MCF 10A (cell line): ENCODE measurements at regions not wholly inside any gene's neighbourhood (a gene's known extent, or its start where the extent isn't known, plus 50 kb on each side); places are given as distances from the start of the nearest gene placed in this dataset.

Source experiments
- BruUV-seq: library from RNA; stranded (reverse); fragments of 400-500 nt; replicated peaks from 2 replicates; lab custom pipeline; 2021; lab: Mats Ljungman, UMichigan
- CTCF ChIA-PET: fragments of 300-600 bp; sonication (Branson Sonifier 250); formaldehyde crosslinking; extraction: SDS; loops from one replicate; lab custom pipeline; 2021; ENCODE audit warnings: antibody characterized with exemption, inconsistent platforms; lab: Yijun Ruan, JAX
- POLR2A ChIA-PET: fragments of 300-600, 350-650 bp; sonication (Branson Sonifier 250); formaldehyde crosslinking; extraction: SDS; loops from one replicate; lab custom pipeline; 2020; ENCODE audit warnings: antibody characterized with exemption, inconsistent platforms; lab: Yijun Ruan, JAX
- DNase-seq: peaks from one replicate; pipeline ENCODE4 v3.0.0-alpha.2; 2018; ENCODE audit not compliant: unreplicated experiment
- H3K27ac Mint-ChIP-seq: one replicate; pipeline ENCODE4 v1.8.0; 2022; ENCODE audit warnings: mild to moderate bottlenecking, low read depth, mixed read lengths; ENCODE audit not compliant: unreplicated experiment
- H3K27me3 Mint-ChIP-seq: one replicate; pipeline ENCODE4 v1.8.0; 2022; ENCODE audit warnings: mixed read lengths; ENCODE audit not compliant: insufficient read depth, unreplicated experiment
- H3K36me3 Mint-ChIP-seq: one replicate; pipeline ENCODE4 v1.8.0; 2022; ENCODE audit warnings: mild to moderate bottlenecking, moderate library complexity, mixed read lengths; ENCODE audit not compliant: insufficient read depth, unreplicated experiment
- H3K4me1 Mint-ChIP-seq: one replicate; pipeline ENCODE4 v1.8.0; 2022; ENCODE audit warnings: mixed read lengths; ENCODE audit not compliant: insufficient read depth, unreplicated experiment
- H3K4me3 Mint-ChIP-seq: one replicate; pipeline ENCODE4 v1.8.0; 2022; ENCODE audit warnings: mild to moderate bottlenecking, moderate library complexity, mixed read lengths; ENCODE audit not compliant: unreplicated experiment
- H3K9me3 Mint-ChIP-seq: one replicate; pipeline ENCODE4 v1.8.0; 2022; ENCODE audit warnings: mixed read lengths; ENCODE audit not compliant: unreplicated experiment
- CTCF ChIP-seq: fragments of 200-600 bp; IDR thresholded peaks from one replicate; pipeline ENCODE4 v1.8.0; 2022; ENCODE audit warnings: antibody characterized with exemption, mild to moderate bottlenecking; ENCODE audit not compliant: unreplicated experiment
- intact Hi-C: fragments of 100-400 bp; cut with micrococcal nuclease; formaldehyde crosslinking; loops from 2 replicates; pipeline ENCODE4 v1.14.1; 2022

GRCh38 chr1:181169281-181169865 is 80.9 kb downstream of the IER5 start:
- Mint-ChIP-seq H3K27me3 (no peaks in the 10 kb centered on the region), H3K4me1 (no peaks in the 10 kb centered on the region), H3K36me3 (no peaks in the 10 kb centered on the region), H3K4me3 (no peak overlapping the region), H3K27ac (no peak overlapping the region), H3K9me3 (peaks cover 25% of the 10 kb centered on the region)
- DNase-seq: no peak
- no TSS peak for BruUV-seq
- intact Hi-C loops: loop anchor here (5.0 kb wide), 2 partner anchors 392 to 637 kb away; no protein-coding TSS in a partner anchor
- POLR2A ChIA-PET: interaction anchor here (0.6 to 1.6 kb wide), 6 partner anchors 9 to 331 kb away, joined by 3 to 5 read pairs (median 3); no protein-coding TSS in a partner anchor
- no peak for TF ChIP-seq CTCF
- CTCF ChIA-PET: interaction anchor here (0.6 to 6.7 kb wide), 13 partner anchors 10 to 527 kb away, joined by 3 to 124 read pairs (median 4); no protein-coding TSS in a partner anchor

- Mint-ChIP-seq H3K36me3 (no peaks in the 10 kb centered on the region), H3K27me3 (no peaks in the 10 kb centered on the region), H3K4me3 (no peak overlapping the region), H3K9me3 (peaks cover 17% of the 10 kb centered on the region), H3K4me1 (no peaks in the 10 kb centered on the region), H3K27ac (no peak overlapping the region)
- no peak for TF ChIP-seq CTCF
- ChIA-PET POLR2A (interaction anchor here (1.6 kb wide), 2 partner anchors 10 to 260 kb away, joined by 4 to 5 read pairs; no protein-coding TSS in a partner anchor), CTCF (interaction anchor here (0.6 to 6.7 kb wide), 8 partner anchors 10 to 654 kb away, joined by 3 to 124 read pairs (median 6); no protein-coding TSS in a partner anchor)
- intact Hi-C loops: no loop called here
- no TSS peak for BruUV-seq
- no peak for DNase-seq
Observed at GRCh38 chr1:181170194-181170593, 81.7 kb downstream of the IER5 start.

- intact Hi-C loops: no loop called here
- DNase-seq: no peak
- Mint-ChIP-seq H3K27me3 (no peaks in the 10 kb centered on the region), H3K4me3 (no peak overlapping the region), H3K27ac (no peak overlapping the region), H3K4me1 (no peaks in the 10 kb centered on the region), H3K36me3 (no peaks in the 10 kb centered on the region), H3K9me3 (peaks cover 14% of the 10 kb centered on the region)
- BruUV-seq: no TSS peak
- no peak for TF ChIP-seq CTCF
- CTCF ChIA-PET: interaction anchor here (0.6 to 1.5 kb wide), 4 partner anchors 253 to 536 kb away, joined by 3 to 4 read pairs (median 3); no protein-coding TSS in a partner anchor
- POLR2A ChIA-PET: no interaction called here
Observed at GRCh38 chr1:181172082-181172481, 83.6 kb downstream of the IER5 start.

GRCh38 chr1:181173761-181174447 is 85.4 kb downstream of the IER5 start:
- Mint-ChIP-seq H3K4me1 (no peaks in the 10 kb centered on the region), H3K27ac (no peak overlapping the region), H3K27me3 (no peaks in the 10 kb centered on the region), H3K9me3 (peaks cover 14% of the 10 kb centered on the region), H3K4me3 (no peak overlapping the region), H3K36me3 (no peaks in the 10 kb centered on the region)
- ChIA-PET POLR2A (interaction anchor here (0.5 to 0.6 kb wide), 2 partner anchors 16 to 215 kb away, joined by 3 to 4 read pairs; no protein-coding TSS in a partner anchor), CTCF (interaction anchor here (0.7 to 1.1 kb wide), 4 partner anchors 17 to 251 kb away, joined by 3 to 6 read pairs (median 4); no protein-coding TSS in a partner anchor)
- no peak for DNase-seq
- intact Hi-C loops: no loop called here
- no TSS peak for BruUV-seq
- TF ChIP-seq CTCF: no peak
